HEK293 (cell line): ENCODE measurements at regions not wholly inside any gene's neighbourhood (a gene's known extent, or its start where the extent isn't known, plus 50 kb on each side); places are given as distances from the start of the nearest gene placed in this dataset.

Experiments used
- CTCF ChIA-PET: fragments of 350-600 bp; formaldehyde crosslinking; extraction: SDS; loops from one replicate; lab custom pipeline; 2021; ENCODE audit warnings: antibody characterized with exemption; lab: Yijun Ruan, JAX
- POLR2A ChIA-PET: fragments of 300-600 bp; formaldehyde crosslinking; extraction: SDS; loops from one replicate; lab custom pipeline; 2020; ENCODE audit warnings: antibody characterized with exemption, inconsistent platforms; lab: Yijun Ruan, JAX
- H3K27ac ChIP-seq: fragments of 200-500 bp; sonication (Bioruptor generic); 2 replicates; pipeline ENCODE4 v1.5.1; 2014; ENCODE audit warnings: low read depth, low read length, control low read depth, inconsistent platforms; ENCODE audit errors: extremely low read depth
- H3K36me3 ChIP-seq, 2 experiments: fragments of 200-500 bp in 1 of 2; sonication (Bioruptor generic) in 1 of 2; 1 replicate in 1 of 2; 2 replicates in 1 of 2; pipeline ENCODE4 v1.5.1; 2014 to 2017; ENCODE audit warnings: inconsistent platforms in 2 of 2, low read length in 2 of 2; ENCODE audit not compliant: control insufficient read depth in 2 of 2, insufficient read depth in 1 of 2
- H3K4me1 ChIP-seq: fragments of 200-500 bp; sonication (Bioruptor generic); 2 replicates; pipeline ENCODE4 v1.5.1; 2014; ENCODE audit warnings: mild to moderate bottlenecking, low read length, inconsistent platforms; ENCODE audit not compliant: control insufficient read depth, insufficient read depth
- H3K4me3 ChIP-seq: 2 replicates; pipeline ENCODE4 v1.5.1; 2011; ENCODE audit warnings: low read depth, mild to moderate bottlenecking, control low read depth, low read length, moderate library complexity
- H3K9me3 ChIP-seq: fragments of 200-500 bp; sonication (Bioruptor generic); 2 replicates; pipeline ENCODE4 v1.5.1; 2014; ENCODE audit warnings: low read depth, low read length, inconsistent platforms; ENCODE audit not compliant: control insufficient read depth, insufficient read depth
- BCL11A ChIP-seq: fragments of 450-650 bp; formaldehyde crosslinking; IDR thresholded peaks from 2 replicates; pipeline ENCODE4 v1.5.1; 2016; ENCODE audit warnings: low read depth, missing biosample characterization, missing genetic modification characterization
- KLF8 ChIP-seq: fragments of 450-650 bp; formaldehyde crosslinking; IDR thresholded peaks from 2 replicates; pipeline ENCODE4 v1.5.1; 2016; ENCODE audit warnings: missing biosample characterization, missing genetic modification characterization
- PRDM1 ChIP-seq: fragments of 450-650 bp; formaldehyde crosslinking; IDR thresholded peaks from 2 replicates; pipeline ENCODE4; 2016; ENCODE audit warnings: missing biosample characterization, missing genetic modification characterization
- SCRT2 ChIP-seq: fragments of 450-650 bp; formaldehyde crosslinking; IDR thresholded peaks from 2 replicates; pipeline ENCODE4 v1.5.1; 2016; ENCODE audit warnings: missing biosample characterization, missing genetic modification characterization
- ZBTB21 ChIP-seq: fragments of 450-650 bp; formaldehyde crosslinking; IDR thresholded peaks from 2 replicates; pipeline ENCODE4 v1.5.1; 2017; ENCODE audit warnings: missing biosample characterization, missing genetic modification characterization
- ZFP41 ChIP-seq: fragments of 450-650 bp; formaldehyde crosslinking; IDR thresholded peaks from 2 replicates; pipeline ENCODE4 v1.5.1; 2016; ENCODE audit warnings: missing biosample characterization, missing genetic modification characterization, borderline replicate concordance
- ZNF10 ChIP-seq: fragments of 450-650 bp; formaldehyde crosslinking; IDR thresholded peaks from 2 replicates; pipeline ENCODE4 v1.5.1; 2017; ENCODE audit warnings: missing biosample characterization, missing genetic modification characterization
- ZNF174 ChIP-seq: fragments of 450-650 bp; formaldehyde crosslinking; IDR thresholded peaks from 2 replicates; pipeline ENCODE4 v1.5.0; 2017; ENCODE audit warnings: missing biosample characterization, mild to moderate bottlenecking, missing genetic modification characterization
- ZNF23 ChIP-seq: fragments of 450-650 bp; formaldehyde crosslinking; IDR thresholded peaks from 2 replicates; pipeline ENCODE4 v1.5.1; 2016; ENCODE audit warnings: missing biosample characterization, missing genetic modification characterization, borderline replicate concordance
- ZNF366 ChIP-seq: fragments of 450-650 bp; formaldehyde crosslinking; conservative IDR thresholded peaks from 2 replicates; pipeline ENCODE4 v1.5.1; 2016; ENCODE audit warnings: missing biosample characterization, missing genetic modification characterization
- ZNF416 ChIP-seq: fragments of 450-650 bp; formaldehyde crosslinking; IDR thresholded peaks from 2 replicates; pipeline ENCODE4 v1.5.1; 2016; ENCODE audit warnings: missing biosample characterization, missing genetic modification characterization
- ZNF426 ChIP-seq: fragments of 450-650 bp; formaldehyde crosslinking; IDR thresholded peaks from 2 replicates; pipeline ENCODE4 v1.5.1; 2017; ENCODE audit warnings: missing biosample characterization, missing genetic modification characterization, mild to moderate bottlenecking, inconsistent platforms, moderate library complexity
- ZNF600 ChIP-seq: fragments of 450-650 bp; formaldehyde crosslinking; IDR thresholded peaks from 2 replicates; pipeline ENCODE4 v1.5.1; 2016; ENCODE audit warnings: missing biosample characterization, missing genetic modification characterization
- ZNF621 ChIP-seq: fragments of 450-650 bp; formaldehyde crosslinking; IDR thresholded peaks from 2 replicates; pipeline ENCODE4 v1.5.1; 2017; ENCODE audit warnings: missing biosample characterization, missing genetic modification characterization
- ZNF830 ChIP-seq: fragments of 450-650 bp; IDR thresholded peaks from 2 replicates; pipeline ENCODE4 v1.5.0; 2018; ENCODE audit warnings: missing biosample characterization, missing genetic modification characterization, low read depth, mild to moderate bottlenecking, moderate library complexity
- TF ChIP-seq, protein P1 (sequence below): fragments of 450-650 bp; formaldehyde crosslinking; IDR thresholded peaks from 2 replicates; pipeline ENCODE4 v1.5.1; 2016; ENCODE audit warnings: missing biosample characterization, missing genetic modification characterization
- TF ChIP-seq, protein P2 (sequence below): fragments of 450-650 bp; IDR thresholded peaks from 2 replicates; pipeline ENCODE4 v1.5.1; 2018; ENCODE audit warnings: missing biosample characterization, mild to moderate bottlenecking, missing genetic modification characterization
- TF ChIP-seq, protein P3 (sequence below): fragments of 450-650 bp; formaldehyde crosslinking; IDR thresholded peaks from 2 replicates; pipeline ENCODE4 v1.5.1; 2016; ENCODE audit warnings: missing biosample characterization, missing genetic modification characterization
- TF ChIP-seq, protein P4 (sequence below): fragments of 450-650 bp; formaldehyde crosslinking; IDR thresholded peaks from 2 replicates; pipeline ENCODE4 v1.5.1; 2016; ENCODE audit warnings: missing biosample characterization, missing genetic modification characterization, borderline replicate concordance

DNA sequence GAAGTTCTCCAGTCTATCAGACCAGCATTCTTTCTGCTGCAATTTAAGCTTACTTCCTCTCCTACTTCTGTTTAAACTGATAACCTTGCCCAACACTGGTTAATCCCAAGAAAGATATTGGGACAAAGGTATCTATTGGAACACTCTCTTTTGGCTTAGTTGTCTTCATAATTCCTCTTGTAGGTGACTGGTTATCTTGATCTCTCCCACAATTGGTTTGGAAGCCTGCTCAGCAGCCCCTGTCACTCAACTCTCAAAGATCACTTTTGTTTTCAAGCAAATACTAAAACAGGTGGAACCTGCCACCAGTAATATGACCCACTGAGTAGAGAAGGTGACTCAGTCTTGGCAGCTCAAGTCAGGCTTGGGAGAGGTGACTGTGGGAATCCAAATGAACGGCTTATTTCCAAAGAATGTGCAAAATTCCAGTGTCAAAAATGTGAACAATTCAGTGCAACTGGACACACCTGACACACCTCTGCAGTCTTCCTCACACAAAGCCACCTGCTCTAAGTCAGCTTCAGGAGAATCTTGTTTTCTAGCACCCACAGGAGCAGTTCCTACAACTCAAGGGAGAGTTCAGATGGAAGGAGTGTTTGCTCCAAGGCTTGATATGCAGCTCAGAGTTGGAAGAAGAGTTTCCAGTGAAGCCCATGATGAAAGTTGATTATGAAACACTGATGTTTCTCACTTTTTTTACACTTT is 83.2 kb upstream of the SLC38A2 start:
- CTCF ChIA-PET = interaction anchor here (0.8 kb wide), 1 partner anchor 14 kb away, joined by 3 read pairs; no protein-coding TSS in a partner anchor
- H3K4me3 ChIP-seq = no peak overlapping the region
- no peaks in the 10 kb centered on the region for H3K36me3 ChIP-seq
- POLR2A ChIA-PET = interaction anchor here (1.2 kb wide), 1 partner anchor 206 kb away, joined by 3 read pairs; no protein-coding TSS in a partner anchor
- no peaks in the 10 kb centered on the region for H3K9me3 ChIP-seq
- peaks cover 9% of the 10 kb centered on the region for H3K4me1 ChIP-seq
- TF ChIP-seq, protein P1, sequence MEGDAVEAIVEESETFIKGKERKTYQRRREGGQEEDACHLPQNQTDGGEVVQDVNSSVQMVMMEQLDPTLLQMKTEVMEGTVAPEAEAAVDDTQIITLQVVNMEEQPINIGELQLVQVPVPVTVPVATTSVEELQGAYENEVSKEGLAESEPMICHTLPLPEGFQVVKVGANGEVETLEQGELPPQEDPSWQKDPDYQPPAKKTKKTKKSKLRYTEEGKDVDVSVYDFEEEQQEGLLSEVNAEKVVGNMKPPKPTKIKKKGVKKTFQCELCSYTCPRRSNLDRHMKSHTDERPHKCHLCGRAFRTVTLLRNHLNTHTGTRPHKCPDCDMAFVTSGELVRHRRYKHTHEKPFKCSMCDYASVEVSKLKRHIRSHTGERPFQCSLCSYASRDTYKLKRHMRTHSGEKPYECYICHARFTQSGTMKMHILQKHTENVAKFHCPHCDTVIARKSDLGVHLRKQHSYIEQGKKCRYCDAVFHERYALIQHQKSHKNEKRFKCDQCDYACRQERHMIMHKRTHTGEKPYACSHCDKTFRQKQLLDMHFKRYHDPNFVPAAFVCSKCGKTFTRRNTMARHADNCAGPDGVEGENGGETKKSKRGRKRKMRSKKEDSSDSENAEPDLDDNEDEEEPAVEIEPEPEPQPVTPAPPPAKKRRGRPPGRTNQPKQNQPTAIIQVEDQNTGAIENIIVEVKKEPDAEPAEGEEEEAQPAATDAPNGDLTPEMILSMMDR (tag by site-specific recombination) = no peak
- TF ChIP-seq PRDM1 (tag by site-specific recombination) (peak; percentile 78; the same call in 1 of the 2 replicates), SCRT2 (tag by site-specific recombination) (peak; percentile 61), ZNF366 (0 out of 2 replicates have a peak, but pooled peaks have one; percentile 12)
- H3K27ac ChIP-seq = no peak overlapping the region

DNA sequence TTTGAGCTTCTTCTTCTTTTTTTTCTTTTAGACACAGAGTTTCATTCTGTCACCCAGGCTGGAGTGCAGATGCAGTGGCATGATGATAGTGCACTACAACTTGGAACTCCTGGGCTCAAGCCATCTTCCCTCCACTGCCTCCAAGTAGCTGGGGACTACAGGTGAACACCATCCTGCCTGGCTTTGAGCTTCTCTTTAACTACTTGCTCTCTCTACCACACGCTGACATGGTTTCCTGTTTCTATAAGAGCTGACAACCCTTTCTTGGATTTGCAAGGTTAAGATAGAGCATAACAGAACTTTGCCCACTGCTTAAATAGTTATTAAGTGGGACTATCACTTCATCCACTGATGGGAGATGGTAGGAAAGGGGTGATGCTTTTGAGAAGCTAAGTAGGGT is 82.4 kb upstream of the SLC38A2 start:
- H3K4me1 ChIP-seq = peaks cover 16% of the 10 kb centered on the region
- CTCF ChIA-PET = no interaction called here

More for the DNA sequence above, 82.4 kb upstream of the SLC38A2 start:
- TF ChIP-seq ZNF600 (tag by site-specific recombination) (no peak), KLF8 (tag by site-specific recombination) (no peak), ZNF416 (tag by site-specific recombination) (no peak), ZBTB21 (tag by site-specific recombination) (no peak), ZNF10 (tag by site-specific recombination) (no peak), ZNF621 (tag by site-specific recombination) (no peak), ZFP41 (tag by site-specific recombination) (no peak), ZNF23 (no peak), ZNF426 (tag by site-specific recombination) (no peak), BCL11A (no peak), PRDM1 (tag by site-specific recombination) (no peak), ZNF174 (tag by site-specific recombination) (no peak), ZNF830 (tag by site-specific recombination) (no peak)
- TF ChIP-seq, protein P2, sequence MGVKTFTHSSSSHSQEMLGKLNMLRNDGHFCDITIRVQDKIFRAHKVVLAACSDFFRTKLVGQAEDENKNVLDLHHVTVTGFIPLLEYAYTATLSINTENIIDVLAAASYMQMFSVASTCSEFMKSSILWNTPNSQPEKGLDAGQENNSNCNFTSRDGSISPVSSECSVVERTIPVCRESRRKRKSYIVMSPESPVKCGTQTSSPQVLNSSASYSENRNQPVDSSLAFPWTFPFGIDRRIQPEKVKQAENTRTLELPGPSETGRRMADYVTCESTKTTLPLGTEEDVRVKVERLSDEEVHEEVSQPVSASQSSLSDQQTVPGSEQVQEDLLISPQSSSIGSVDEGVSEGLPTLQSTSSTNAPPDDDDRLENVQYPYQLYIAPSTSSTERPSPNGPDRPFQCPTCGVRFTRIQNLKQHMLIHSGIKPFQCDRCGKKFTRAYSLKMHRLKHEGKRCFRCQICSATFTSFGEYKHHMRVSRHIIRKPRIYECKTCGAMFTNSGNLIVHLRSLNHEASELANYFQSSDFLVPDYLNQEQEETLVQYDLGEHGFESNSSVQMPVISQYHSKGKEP = no peak
- TF ChIP-seq, protein P3, sequence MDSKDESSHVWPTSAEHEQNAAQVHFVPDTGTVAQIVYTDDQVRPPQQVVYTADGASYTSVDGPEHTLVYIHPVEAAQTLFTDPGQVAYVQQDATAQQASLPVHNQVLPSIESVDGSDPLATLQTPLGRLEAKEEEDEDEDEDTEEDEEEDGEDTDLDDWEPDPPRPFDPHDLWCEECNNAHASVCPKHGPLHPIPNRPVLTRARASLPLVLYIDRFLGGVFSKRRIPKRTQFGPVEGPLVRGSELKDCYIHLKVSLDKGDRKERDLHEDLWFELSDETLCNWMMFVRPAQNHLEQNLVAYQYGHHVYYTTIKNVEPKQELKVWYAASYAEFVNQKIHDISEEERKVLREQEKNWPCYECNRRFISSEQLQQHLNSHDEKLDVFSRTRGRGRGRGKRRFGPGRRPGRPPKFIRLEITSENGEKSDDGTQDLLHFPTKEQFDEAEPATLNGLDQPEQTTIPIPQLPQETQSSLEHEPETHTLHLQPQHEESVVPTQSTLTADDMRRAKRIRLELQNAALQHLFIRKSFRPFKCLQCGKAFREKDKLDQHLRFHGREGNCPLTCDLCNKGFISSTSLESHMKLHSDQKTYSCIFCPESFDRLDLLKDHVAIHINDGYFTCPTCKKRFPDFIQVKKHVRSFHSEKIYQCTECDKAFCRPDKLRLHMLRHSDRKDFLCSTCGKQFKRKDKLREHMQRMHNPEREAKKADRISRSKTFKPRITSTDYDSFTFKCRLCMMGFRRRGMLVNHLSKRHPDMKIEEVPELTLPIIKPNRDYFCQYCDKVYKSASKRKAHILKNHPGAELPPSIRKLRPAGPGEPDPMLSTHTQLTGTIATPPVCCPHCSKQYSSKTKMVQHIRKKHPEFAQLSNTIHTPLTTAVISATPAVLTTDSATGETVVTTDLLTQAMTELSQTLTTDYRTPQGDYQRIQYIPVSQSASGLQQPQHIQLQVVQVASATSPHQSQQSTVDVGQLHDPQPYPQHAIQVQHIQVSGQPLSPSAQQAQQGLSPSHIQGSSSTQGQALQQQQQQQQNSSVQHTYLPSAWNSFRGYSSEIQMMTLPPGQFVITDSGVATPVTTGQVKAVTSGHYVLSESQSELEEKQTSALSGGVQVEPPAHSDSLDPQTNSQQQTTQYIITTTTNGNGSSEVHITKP (tag by site-specific recombination) = no peak
- TF ChIP-seq, protein P4, sequence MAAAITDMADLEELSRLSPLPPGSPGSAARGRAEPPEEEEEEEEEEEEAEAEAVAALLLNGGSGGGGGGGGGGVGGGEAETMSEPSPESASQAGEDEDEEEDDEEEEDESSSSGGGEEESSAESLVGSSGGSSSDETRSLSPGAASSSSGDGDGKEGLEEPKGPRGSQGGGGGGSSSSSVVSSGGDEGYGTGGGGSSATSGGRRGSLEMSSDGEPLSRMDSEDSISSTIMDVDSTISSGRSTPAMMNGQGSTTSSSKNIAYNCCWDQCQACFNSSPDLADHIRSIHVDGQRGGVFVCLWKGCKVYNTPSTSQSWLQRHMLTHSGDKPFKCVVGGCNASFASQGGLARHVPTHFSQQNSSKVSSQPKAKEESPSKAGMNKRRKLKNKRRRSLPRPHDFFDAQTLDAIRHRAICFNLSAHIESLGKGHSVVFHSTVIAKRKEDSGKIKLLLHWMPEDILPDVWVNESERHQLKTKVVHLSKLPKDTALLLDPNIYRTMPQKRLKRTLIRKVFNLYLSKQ (tag by site-specific recombination) = no peak
- no peak overlapping the region for H3K4me3 ChIP-seq
- H3K36me3 ChIP-seq = no peaks in the 10 kb centered on the region
- no peaks in the 10 kb centered on the region for H3K9me3 ChIP-seq
- H3K27ac ChIP-seq = no peak overlapping the region
- POLR2A ChIA-PET = no interaction called here
